Heart left ventricle (tissue), 13 donors: ENCODE measurements at regions not wholly inside any gene's neighbourhood (a gene's known extent, or its start where the extent isn't known, plus 50 kb on each side); places are given as distances from the start of the nearest gene placed in this dataset.

Source experiments
- CTCF ChIP-seq, 12 donors: fragments of 200-600 bp; sonication (generic) in 4 of 12; IDR thresholded peaks; one replicate each; pipeline versions ENCODE4 v1.5.0 to v1.8.0; 2018 to 2022; ENCODE audit warnings: antibody characterized with exemption in 12 of 12, mild to moderate bottlenecking in 5 of 12
- POLR2A ChIP-seq, 2 donors: fragments of 450-650 bp; IDR thresholded peaks; one replicate each; pipeline ENCODE4 v1.6.1; 2017; ENCODE audit warnings: antibody characterized with exemption in 2 of 2, mild to moderate bottlenecking in 2 of 2, moderate library complexity in 2 of 2
- donor health status: ischemic (EF 13 %, LVEDD 7.1; RV severe dilation, severe dysfunction).
- donor health status: DM: no; HTN: yes; CAD: no.
- donor health status: DM: no; HTN: no; CAD: no.
- donor health status: ischemic (EF 25% LVEDD 6.9; RV normal size, moderate dysfunction).
- donor health status: ischemic (EF 25% LVEDD 5.7; RV mildly dilated, moderate dysfunction).
- donor health status: ischemic (EF 35%, LVEDD 5.7; RV mildly dilated, moderate dysfunction).
- donor health status: nonischemic (EF 11% LVEDD 7.7; RV severe dilation, severe dysfunction).
- donor health status: DM: yes; HTN: yes; CAD: no.
- donor health status: PGD.
- donor health status: ischemic (EF 29% LVEDD 5.4; RV normal size, mild dysfunction).
- donor health status: nonischemic (EF 23%, LVEDD 6.1; RV moderate dilation, normal function).

- no peak for TF ChIP-seq POLR2A (IDR thresholded peaks at IDR 0.05)
- TF ChIP-seq CTCF (IDR thresholded peaks at IDR 0.05), result no peak
Observed at GRCh38 chr20:17825960-17826843, 126.4 kb downstream of the BANF2 start.
